Glutamatergic neuron (in vitro differentiated cells): ENCODE measurements at regions not wholly inside any gene's neighbourhood (a gene's known extent, or its start where the extent isn't known, plus 50 kb on each side); places are given as distances from the start of the nearest gene placed in this dataset.

Source experiments
- DNase-seq: peaks from one replicate; pipeline ENCODE4 v3.0.0; 2022
- H3K27ac Mint-ChIP-seq: one replicate; pipeline ENCODE4 v1.8.0; 2020; ENCODE audit warnings: mild to moderate bottlenecking, mixed read lengths, inconsistent platforms; ENCODE audit not compliant: unreplicated experiment
- H3K27me3 Mint-ChIP-seq: one replicate; pipeline ENCODE4 v1.8.0; 2020; ENCODE audit warnings: mild to moderate bottlenecking, moderate library complexity, mixed read lengths, inconsistent platforms; ENCODE audit not compliant: unreplicated experiment
- H3K36me3 Mint-ChIP-seq: one replicate; pipeline ENCODE4 v1.8.0; 2020; ENCODE audit warnings: mild to moderate bottlenecking, mixed read lengths, inconsistent platforms; ENCODE audit not compliant: unreplicated experiment
- H3K4me1 Mint-ChIP-seq: one replicate; pipeline ENCODE4 v1.8.0; 2020; ENCODE audit warnings: mild to moderate bottlenecking, low read depth, mixed read lengths, inconsistent platforms; ENCODE audit not compliant: unreplicated experiment
- H3K4me3 Mint-ChIP-seq: one replicate; pipeline ENCODE4 v1.8.0; 2020; ENCODE audit warnings: mild to moderate bottlenecking, mixed read lengths, inconsistent platforms; ENCODE audit not compliant: unreplicated experiment
- H3K9me3 Mint-ChIP-seq: one replicate; pipeline ENCODE4 v1.8.0; 2020; ENCODE audit warnings: mild to moderate bottlenecking, moderate library complexity, mixed read lengths, inconsistent platforms; ENCODE audit not compliant: unreplicated experiment
- TF ChIP-seq, protein P1 (sequence below): fragments of 200-600 bp; sonication (generic); IDR thresholded peaks from one replicate; pipeline ENCODE4 v1.5.0; 2021; ENCODE audit not compliant: partially characterized antibody, unreplicated experiment

DNA sequence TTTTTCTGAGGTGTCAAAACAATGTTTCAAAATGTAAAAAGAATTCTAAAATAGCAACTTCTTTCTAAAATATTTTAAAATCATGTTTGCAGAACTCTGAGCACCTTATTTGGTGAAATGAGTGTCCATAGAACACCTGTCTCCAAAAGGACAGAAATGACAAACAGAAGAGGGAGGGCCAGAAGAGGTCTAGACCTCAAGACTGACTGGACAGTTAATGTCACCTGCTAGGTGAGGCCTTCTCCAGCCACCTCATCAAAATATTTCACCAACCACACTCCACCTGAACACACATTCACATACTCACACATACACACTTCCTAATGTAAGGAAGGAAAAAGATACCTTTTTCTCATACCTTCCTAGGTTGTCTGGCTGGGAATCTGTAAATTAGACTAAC, 147.8 kb upstream of the PLEKHA5 start:
- Mint-ChIP-seq H3K27ac (no peak overlapping the region), H3K4me1 (peaks cover 3% of the 10 kb centered on the region), H3K36me3 (peaks cover 22% of the 10 kb centered on the region), H3K4me3 (no peak overlapping the region), H3K9me3 (peaks cover 3% of the 10 kb centered on the region), H3K27me3 (no peaks in the 10 kb centered on the region)
- no peak for DNase-seq
- TF ChIP-seq, protein P1, sequence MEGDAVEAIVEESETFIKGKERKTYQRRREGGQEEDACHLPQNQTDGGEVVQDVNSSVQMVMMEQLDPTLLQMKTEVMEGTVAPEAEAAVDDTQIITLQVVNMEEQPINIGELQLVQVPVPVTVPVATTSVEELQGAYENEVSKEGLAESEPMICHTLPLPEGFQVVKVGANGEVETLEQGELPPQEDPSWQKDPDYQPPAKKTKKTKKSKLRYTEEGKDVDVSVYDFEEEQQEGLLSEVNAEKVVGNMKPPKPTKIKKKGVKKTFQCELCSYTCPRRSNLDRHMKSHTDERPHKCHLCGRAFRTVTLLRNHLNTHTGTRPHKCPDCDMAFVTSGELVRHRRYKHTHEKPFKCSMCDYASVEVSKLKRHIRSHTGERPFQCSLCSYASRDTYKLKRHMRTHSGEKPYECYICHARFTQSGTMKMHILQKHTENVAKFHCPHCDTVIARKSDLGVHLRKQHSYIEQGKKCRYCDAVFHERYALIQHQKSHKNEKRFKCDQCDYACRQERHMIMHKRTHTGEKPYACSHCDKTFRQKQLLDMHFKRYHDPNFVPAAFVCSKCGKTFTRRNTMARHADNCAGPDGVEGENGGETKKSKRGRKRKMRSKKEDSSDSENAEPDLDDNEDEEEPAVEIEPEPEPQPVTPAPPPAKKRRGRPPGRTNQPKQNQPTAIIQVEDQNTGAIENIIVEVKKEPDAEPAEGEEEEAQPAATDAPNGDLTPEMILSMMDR = no peak

DNA sequence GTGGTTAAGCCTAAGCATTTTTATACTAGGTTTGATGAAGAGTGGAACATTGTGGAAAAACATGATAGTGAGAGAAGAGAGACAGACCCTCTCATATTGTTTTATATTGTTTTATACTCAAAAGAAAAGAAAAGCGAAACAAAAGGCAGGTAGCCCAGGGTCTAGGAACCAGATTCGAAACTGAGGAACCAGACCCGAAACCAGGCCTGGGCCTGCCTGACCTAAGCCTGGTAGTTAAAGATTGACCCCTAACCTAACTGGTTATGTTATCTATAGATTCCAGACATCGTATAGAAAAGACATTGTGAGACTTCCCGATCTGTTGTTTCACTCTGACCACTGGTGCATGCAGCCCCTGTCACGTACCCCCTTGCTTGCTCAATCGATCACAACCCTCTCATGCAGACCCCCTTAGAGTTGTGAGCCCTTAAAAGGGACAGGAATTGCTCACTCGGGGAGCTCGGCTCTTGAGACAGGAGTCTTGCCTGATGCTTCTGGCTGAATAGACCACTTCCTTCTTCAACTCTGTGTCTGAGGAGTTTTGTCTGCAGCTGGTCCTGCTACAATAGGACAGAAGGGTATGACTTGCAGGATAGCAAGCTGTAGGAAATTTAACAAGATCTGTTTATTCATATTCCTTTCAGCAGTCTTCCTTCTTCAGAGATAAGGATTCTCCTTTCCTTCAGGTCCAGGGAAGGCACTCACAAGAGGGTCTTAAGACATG, 147.1 kb upstream of the PLEKHA5 start:
- Mint-ChIP-seq H3K27ac (no peak overlapping the region), H3K9me3 (peaks cover 3% of the 10 kb centered on the region), H3K36me3 (peaks cover 16% of the 10 kb centered on the region), H3K27me3 (no peaks in the 10 kb centered on the region), H3K4me1 (peaks cover 7% of the 10 kb centered on the region), H3K4me3 (no peak overlapping the region)
- TF ChIP-seq, protein P1 = no peak
- no peak for DNase-seq

DNA sequence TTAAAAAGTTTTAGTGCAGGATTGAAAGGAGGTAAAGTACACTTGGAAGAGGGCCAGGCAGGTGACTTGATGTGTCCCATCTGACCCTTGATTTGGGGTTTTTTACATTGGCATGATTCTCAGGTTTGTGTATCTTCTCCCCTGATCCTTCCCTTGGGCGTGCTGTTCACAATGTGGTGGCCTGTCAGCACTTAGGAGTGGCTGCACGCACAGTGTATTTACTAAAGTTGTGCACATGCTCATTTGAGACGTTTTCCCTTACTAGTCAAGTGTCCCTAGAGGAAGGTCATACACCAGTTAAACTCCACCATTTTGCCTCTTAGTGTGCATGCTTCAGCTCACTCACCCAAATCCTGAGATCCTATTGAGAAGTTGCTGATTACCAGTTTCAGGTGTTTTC, 145.7 kb upstream of the PLEKHA5 start:
- no peak for DNase-seq
- Mint-ChIP-seq H3K4me1 (peaks cover 16% of the 10 kb centered on the region), H3K27ac (no peak overlapping the region), H3K36me3 (peaks cover 9% of the 10 kb centered on the region), H3K4me3 (no peak overlapping the region), H3K9me3 (peaks cover 6% of the 10 kb centered on the region), H3K27me3 (no peaks in the 10 kb centered on the region)
- TF ChIP-seq, protein P1 = no peak

DNA sequence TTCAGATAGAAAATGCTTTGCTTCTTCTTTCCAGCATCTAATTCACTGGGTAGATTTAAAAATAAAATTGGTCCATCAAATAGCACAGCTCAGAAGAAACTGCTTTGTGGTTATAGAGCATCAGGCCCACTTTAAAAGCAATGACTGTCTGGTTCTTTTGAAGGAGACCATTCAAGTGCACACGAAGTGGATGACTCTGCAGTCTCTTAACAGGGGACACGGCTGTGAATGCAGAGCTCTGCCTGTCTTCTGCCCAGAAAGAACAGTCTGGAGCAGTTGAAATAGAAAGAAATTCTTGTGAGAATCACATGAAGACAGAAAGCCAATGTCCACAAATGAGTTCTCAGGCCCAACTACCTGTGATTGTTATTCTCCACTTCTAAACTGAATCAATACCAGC, 138.7 kb upstream of the PLEKHA5 start:
- no peak for DNase-seq

DNA sequence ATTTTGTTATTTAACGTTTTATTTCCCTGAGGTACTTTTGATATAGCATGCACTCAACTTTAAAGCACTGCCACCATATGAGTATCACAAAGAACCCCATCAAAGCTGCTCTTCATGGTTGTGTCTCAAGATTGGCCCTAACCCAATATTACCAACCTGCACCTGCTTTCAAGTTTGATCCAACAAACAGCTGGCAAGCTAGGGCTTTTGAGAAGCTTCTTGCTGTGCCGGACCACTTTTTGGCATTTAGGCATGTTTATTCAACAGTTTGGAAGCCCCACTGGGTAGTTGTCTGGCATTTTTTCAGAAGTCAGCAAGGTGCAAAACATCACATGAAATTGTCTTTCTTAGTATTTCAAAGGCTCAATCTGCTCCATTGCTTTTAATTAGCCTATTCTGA, 137.2 kb upstream of the PLEKHA5 start:
- H3K9me3 Mint-ChIP-seq = peaks cover 3% of the 10 kb centered on the region
- no peak for DNase-seq
- TF ChIP-seq, protein P1 = no peak
- no peak overlapping the region for H3K27ac Mint-ChIP-seq
- H3K36me3 Mint-ChIP-seq = peaks cover 5% of the 10 kb centered on the region
- H3K27me3 Mint-ChIP-seq = peaks cover 6% of the 10 kb centered on the region
- H3K4me1 Mint-ChIP-seq = peaks cover 37% of the 10 kb centered on the region
- no peak overlapping the region for H3K4me3 Mint-ChIP-seq

More for the DNA sequence above, 138.7 kb upstream of the PLEKHA5 start:
- H3K27me3 Mint-ChIP-seq = no peaks in the 10 kb centered on the region
- peaks cover 3% of the 10 kb centered on the region for H3K36me3 Mint-ChIP-seq
- TF ChIP-seq, protein P1 = no peak
- H3K4me1 Mint-ChIP-seq = peaks cover 41% of the 10 kb centered on the region
- peaks cover 3% of the 10 kb centered on the region for H3K9me3 Mint-ChIP-seq
- H3K27ac Mint-ChIP-seq = peak overlapping the region; percentile 69
- H3K4me3 Mint-ChIP-seq = no peak overlapping the region
